ENCODE measurements at regions not wholly inside any gene's neighbourhood (a gene's known extent, or its start where the extent isn't known, plus 50 kb on each side); places are given as distances from the start of the nearest gene placed in this dataset.
"Not testable (repeated sequence)": the region's sequence is repeated elsewhere in the genome, so short reads cannot be mapped to it uniquely, and the experiment has no call there.

- no peaks in the 10 kb centered on the region for H3K36me3 Mint-ChIP-seq
- H3K9me3 Mint-ChIP-seq = peaks cover 1% of the 10 kb centered on the region
- no peak overlapping the region for H3K4me3 Mint-ChIP-seq
- H3K27me3 Mint-ChIP-seq = no peaks in the 10 kb centered on the region
- H3K4me1 Mint-ChIP-seq = no peaks in the 10 kb centered on the region
- no peak overlapping the region for H3K27ac Mint-ChIP-seq
- DNase-seq = no peak
Measured at GRCh38 chr1:88327391-88328267, 356.4 kb upstream of the PKN2 start.

- Mint-ChIP-seq H3K27ac (no peak overlapping the region), H3K4me3 (no peak overlapping the region), H3K9me3 (peaks cover 1% of the 10 kb centered on the region), H3K36me3 (no peaks in the 10 kb centered on the region), H3K4me1 (no peaks in the 10 kb centered on the region), H3K27me3 (no peaks in the 10 kb centered on the region)
- no peak for DNase-seq
Measured at GRCh38 chr1:88330201-88330600, 353.9 kb upstream of the PKN2 start.

GRCh38 chr1:88333086-88333695 lies 350.9 kb upstream of the PKN2 start:
- H3K27ac Mint-ChIP-seq = no peak overlapping the region
- no peak overlapping the region for H3K4me3 Mint-ChIP-seq
- H3K27me3 Mint-ChIP-seq = no peaks in the 10 kb centered on the region

DNA sequence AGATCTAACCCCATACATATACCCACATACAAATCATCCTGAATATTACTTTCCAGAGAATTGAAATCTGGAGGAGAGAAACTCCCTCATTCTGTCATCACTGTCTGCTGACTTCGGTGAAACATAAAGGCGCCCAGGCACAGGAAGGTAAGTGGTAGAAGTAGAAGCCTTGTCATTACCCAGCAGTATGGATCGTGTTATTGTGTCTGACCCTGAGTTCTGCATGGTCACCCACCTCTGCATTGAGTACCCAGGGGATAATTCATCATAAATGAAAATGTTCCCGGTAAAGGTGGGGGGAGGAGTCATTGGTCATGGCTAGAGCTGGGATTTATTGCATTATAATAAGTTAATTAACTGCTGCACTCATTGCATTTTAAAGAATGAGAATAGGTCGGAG lies 342.6 kb upstream of the PKN2 start:
- Mint-ChIP-seq H3K27me3 (no peaks in the 10 kb centered on the region), H3K36me3 (no peaks in the 10 kb centered on the region), H3K4me3 (no peak overlapping the region), H3K27ac (no peak overlapping the region), H3K9me3 (peaks cover 7% of the 10 kb centered on the region), H3K4me1 (no peaks in the 10 kb centered on the region)
- no peak for DNase-seq

More at GRCh38 chr1:88333086-88333695, 350.9 kb upstream of the PKN2 start:
- DNase-seq = no peak
- H3K4me1 Mint-ChIP-seq = no peaks in the 10 kb centered on the region
- no peaks in the 10 kb centered on the region for H3K36me3 Mint-ChIP-seq
- no peaks in the 10 kb centered on the region for H3K9me3 Mint-ChIP-seq

DNA sequence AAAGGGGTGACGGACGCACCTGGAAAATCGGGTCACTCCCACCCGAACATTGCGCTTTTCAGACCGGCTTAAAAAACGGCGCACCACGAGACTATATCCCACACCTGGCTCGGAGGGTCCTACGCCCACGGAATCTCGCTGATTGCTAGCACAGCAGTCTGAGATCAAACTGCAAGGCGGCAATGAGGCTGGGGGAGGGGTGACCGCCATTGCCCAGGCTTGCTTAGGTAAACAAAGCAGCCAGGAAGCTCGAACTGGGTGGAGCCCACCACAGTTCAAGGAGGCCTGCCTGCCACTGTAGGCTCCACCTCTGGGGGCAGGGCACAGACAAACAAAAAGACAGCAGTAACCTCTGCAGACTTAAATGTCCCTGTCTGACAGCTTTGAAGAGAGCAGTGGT lies 342.0 kb upstream of the PKN2 start:
- not testable (repeated sequence) for H3K4me3 Mint-ChIP-seq, DNase-seq, H3K27me3 Mint-ChIP-seq, H3K4me1 Mint-ChIP-seq, H3K9me3 Mint-ChIP-seq, H3K27ac Mint-ChIP-seq, H3K36me3 Mint-ChIP-seq

- H3K27me3 Mint-ChIP-seq = no peaks in the 10 kb centered on the region
- no peak overlapping the region for H3K4me3 Mint-ChIP-seq
- H3K9me3 Mint-ChIP-seq = no peaks in the 10 kb centered on the region
- H3K36me3 Mint-ChIP-seq = no peaks in the 10 kb centered on the region
- no peaks in the 10 kb centered on the region for H3K4me1 Mint-ChIP-seq
- H3K27ac Mint-ChIP-seq = no peak overlapping the region
- no peak for DNase-seq
Measured at GRCh38 chr1:88350648-88351047, 333.4 kb upstream of the PKN2 start.

- Mint-ChIP-seq H3K36me3 (no peaks in the 10 kb centered on the region), H3K9me3 (no peaks in the 10 kb centered on the region), H3K27me3 (no peaks in the 10 kb centered on the region), H3K27ac (no peak overlapping the region), H3K4me3 (no peak overlapping the region), H3K4me1 (no peaks in the 10 kb centered on the region)
- no peak for DNase-seq
Measured at GRCh38 chr1:88351960-88352359, 332.1 kb upstream of the PKN2 start.

- Mint-ChIP-seq H3K9me3 (no peaks in the 10 kb centered on the region), H3K36me3 (no peaks in the 10 kb centered on the region), H3K4me1 (no peaks in the 10 kb centered on the region), H3K4me3 (no peak overlapping the region), H3K27ac (no peak overlapping the region), H3K27me3 (no peaks in the 10 kb centered on the region)
- DNase-seq = no peak
Measured at GRCh38 chr1:88354256-88354655, 329.8 kb upstream of the PKN2 start.

DNA sequence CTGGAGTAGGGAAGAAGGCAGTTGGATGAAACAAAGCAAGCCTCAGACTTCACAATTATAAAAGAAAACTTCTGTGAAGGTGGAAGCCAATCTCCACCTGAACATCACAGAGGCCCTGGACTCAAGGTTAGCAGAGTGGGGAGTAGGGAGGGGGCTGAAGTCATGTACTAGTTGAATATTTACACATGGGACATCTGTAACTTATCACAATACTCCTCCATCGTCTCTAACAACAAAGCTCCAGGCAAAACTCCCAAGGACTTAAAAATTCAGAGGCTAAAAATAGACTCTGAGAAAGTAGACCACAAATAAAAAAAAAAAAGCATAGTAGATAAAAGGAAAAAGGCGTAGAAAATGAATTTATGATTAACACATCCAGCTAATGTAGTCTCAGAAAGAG lies 326.3 kb upstream of the PKN2 start:
- no peaks in the 10 kb centered on the region for H3K27me3 Mint-ChIP-seq
- DNase-seq = no peak
- no peaks in the 10 kb centered on the region for H3K4me1 Mint-ChIP-seq
- H3K9me3 Mint-ChIP-seq = no peaks in the 10 kb centered on the region
- H3K4me3 Mint-ChIP-seq = no peak overlapping the region
- H3K36me3 Mint-ChIP-seq = no peaks in the 10 kb centered on the region
- no peak overlapping the region for H3K27ac Mint-ChIP-seq

DNA sequence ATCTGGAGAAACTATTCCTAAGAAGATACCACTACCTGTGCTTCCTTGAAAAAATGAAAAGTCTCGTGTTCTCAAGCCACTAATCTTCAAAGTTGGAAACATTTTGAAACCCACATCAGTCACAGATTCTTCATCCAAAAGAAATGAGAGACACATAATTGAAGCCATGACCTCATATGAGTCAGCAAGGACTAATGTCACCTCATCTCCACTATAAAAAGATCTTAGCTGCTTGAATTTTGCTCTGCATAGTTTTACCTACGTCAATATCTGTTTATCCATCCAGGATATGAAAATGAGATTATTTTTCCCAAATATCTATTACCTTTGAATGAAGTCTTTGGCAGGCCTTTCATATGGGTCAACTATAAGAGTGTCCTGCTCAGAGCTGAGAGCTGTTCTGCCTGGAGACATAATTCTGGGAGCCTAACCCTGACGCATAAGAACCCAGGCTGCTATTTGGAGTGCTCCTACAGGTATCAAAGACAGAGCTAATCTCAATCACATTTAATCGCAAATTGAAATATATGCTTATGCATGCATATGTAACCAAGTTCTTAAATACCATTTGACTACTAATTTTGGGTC lies 312.5 kb upstream of the PKN2 start:
- no peaks in the 10 kb centered on the region for H3K27me3 Mint-ChIP-seq
- H3K36me3 Mint-ChIP-seq = no peaks in the 10 kb centered on the region
- H3K9me3 Mint-ChIP-seq = no peaks in the 10 kb centered on the region
- no peak overlapping the region for H3K27ac Mint-ChIP-seq
- no peak for DNase-seq
- no peak overlapping the region for H3K4me3 Mint-ChIP-seq
- no peaks in the 10 kb centered on the region for H3K4me1 Mint-ChIP-seq

DNA sequence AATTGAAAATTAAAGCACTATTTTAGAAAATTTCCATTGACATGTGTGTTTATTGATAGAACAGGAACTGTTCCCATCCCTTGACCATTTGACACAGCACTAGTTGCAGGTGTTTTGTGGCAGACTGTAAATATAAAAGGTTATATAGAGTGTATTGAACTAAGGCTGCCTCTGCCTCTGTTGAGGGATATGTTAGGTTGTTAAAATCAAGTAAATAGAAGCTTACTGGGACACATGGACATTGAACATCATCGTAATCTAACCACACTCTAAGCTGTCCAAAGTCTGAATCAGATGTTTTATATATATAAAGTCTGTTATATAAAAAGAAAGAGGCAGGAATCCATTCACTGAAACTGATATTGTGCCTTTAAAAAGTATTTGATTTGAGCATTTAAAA lies 308.1 kb upstream of the PKN2 start:
- no peak overlapping the region for H3K4me3 Mint-ChIP-seq
- H3K9me3 Mint-ChIP-seq = no peaks in the 10 kb centered on the region
- H3K27me3 Mint-ChIP-seq = no peaks in the 10 kb centered on the region
- H3K36me3 Mint-ChIP-seq = no peaks in the 10 kb centered on the region
- H3K27ac Mint-ChIP-seq = no peak overlapping the region
- no peaks in the 10 kb centered on the region for H3K4me1 Mint-ChIP-seq
- DNase-seq = no peak

- no peaks in the 10 kb centered on the region for H3K27me3 Mint-ChIP-seq
- no peaks in the 10 kb centered on the region for H3K4me1 Mint-ChIP-seq
- H3K36me3 Mint-ChIP-seq = no peaks in the 10 kb centered on the region
- no peaks in the 10 kb centered on the region for H3K9me3 Mint-ChIP-seq
- no peak overlapping the region for H3K4me3 Mint-ChIP-seq
- DNase-seq = no peak
- H3K27ac Mint-ChIP-seq = no peak overlapping the region
Measured at GRCh38 chr1:88376421-88376820, 307.7 kb upstream of the PKN2 start.

DNA sequence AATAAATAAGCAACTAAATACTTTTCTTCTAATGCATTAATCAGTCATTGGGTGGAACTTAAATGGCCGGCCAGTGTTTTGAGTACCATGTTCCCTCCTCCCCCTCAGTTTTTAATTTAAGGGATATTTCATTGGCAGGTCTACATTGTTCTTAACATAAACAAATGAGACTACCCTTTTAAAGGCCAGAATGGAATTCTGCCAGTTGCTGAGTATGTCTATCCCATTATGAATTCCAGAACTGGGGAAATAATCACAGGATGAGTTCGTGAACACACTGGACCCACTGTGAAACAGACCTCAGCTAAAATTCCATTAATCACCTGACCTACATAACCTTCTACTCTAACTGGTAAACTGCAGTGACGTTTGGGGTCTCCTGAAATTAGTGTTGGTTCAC lies 305.5 kb upstream of the PKN2 start:
- Mint-ChIP-seq H3K4me3 (no peak overlapping the region), H3K4me1 (no peaks in the 10 kb centered on the region), H3K27me3 (no peaks in the 10 kb centered on the region), H3K36me3 (no peaks in the 10 kb centered on the region), H3K27ac (no peak overlapping the region), H3K9me3 (no peaks in the 10 kb centered on the region)
- DNase-seq = no peak

- H3K36me3 Mint-ChIP-seq = no peaks in the 10 kb centered on the region
- H3K27me3 Mint-ChIP-seq = peaks cover 3% of the 10 kb centered on the region
- no peak overlapping the region for H3K27ac Mint-ChIP-seq
- no peak for DNase-seq
- no peak overlapping the region for H3K4me3 Mint-ChIP-seq
- H3K9me3 Mint-ChIP-seq = no peaks in the 10 kb centered on the region
- H3K4me1 Mint-ChIP-seq = no peaks in the 10 kb centered on the region
Measured at GRCh38 chr1:88394958-88395357, 289.1 kb upstream of the PKN2 start.

DNA sequence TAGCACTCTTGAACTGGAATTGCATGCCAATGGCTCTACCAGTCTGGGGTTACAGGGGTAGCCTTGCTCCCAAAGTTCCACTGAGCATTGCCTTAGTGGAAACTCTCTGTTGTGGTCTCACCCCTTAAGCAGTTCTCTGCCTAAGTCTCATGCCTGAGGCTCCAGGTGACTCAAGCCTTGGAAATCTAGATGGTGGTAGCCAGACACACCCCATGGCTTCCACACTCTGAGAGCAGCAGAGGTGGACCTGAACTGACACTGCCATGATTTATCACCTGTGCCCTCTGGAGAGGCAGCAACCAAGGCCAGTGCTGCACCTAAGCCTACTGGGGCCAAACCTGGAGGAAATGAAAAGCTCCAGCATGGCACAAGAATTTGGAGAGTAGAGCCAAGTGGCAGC lies 285.7 kb upstream of the PKN2 start:
- no peaks in the 10 kb centered on the region for H3K9me3 Mint-ChIP-seq
- H3K27ac Mint-ChIP-seq = no peak overlapping the region
- H3K4me1 Mint-ChIP-seq = no peaks in the 10 kb centered on the region
- H3K27me3 Mint-ChIP-seq = peaks cover 3% of the 10 kb centered on the region
- H3K36me3 Mint-ChIP-seq = no peaks in the 10 kb centered on the region
- DNase-seq = no peak
- no peak overlapping the region for H3K4me3 Mint-ChIP-seq

GRCh38 chr1:88399690-88400089 lies 284.4 kb upstream of the PKN2 start:
- DNase-seq = no peak
- H3K36me3 Mint-ChIP-seq = no peaks in the 10 kb centered on the region
- H3K27me3 Mint-ChIP-seq = no peaks in the 10 kb centered on the region
- H3K4me3 Mint-ChIP-seq = no peak overlapping the region
- H3K27ac Mint-ChIP-seq = no peak overlapping the region
- H3K9me3 Mint-ChIP-seq = no peaks in the 10 kb centered on the region
- no peaks in the 10 kb centered on the region for H3K4me1 Mint-ChIP-seq
